Endothelial cell (in vitro differentiated cells): ENCODE measurements at regions not wholly inside any gene's neighbourhood (a gene's known extent, or its start where the extent isn't known, plus 50 kb on each side); places are given as distances from the start of the nearest gene placed in this dataset.

Experiments used
- DNase-seq: peaks from one replicate; pipeline ENCODE4 v3.0.0; 2021; ENCODE audit warnings: low spot score
- H3K27ac Mint-ChIP-seq: one replicate; pipeline ENCODE4 v1.8.0; 2021; ENCODE audit warnings: mixed read lengths, inconsistent platforms; ENCODE audit not compliant: unreplicated experiment
- H3K27me3 Mint-ChIP-seq: one replicate; pipeline ENCODE4 v1.8.0; 2021; ENCODE audit warnings: mild to moderate bottlenecking, moderate library complexity, mixed read lengths, inconsistent platforms; ENCODE audit not compliant: unreplicated experiment
- H3K36me3 Mint-ChIP-seq: one replicate; pipeline ENCODE4 v1.8.0; 2021; ENCODE audit warnings: mild to moderate bottlenecking, low read depth, mixed read lengths, inconsistent platforms; ENCODE audit not compliant: unreplicated experiment
- H3K4me1 Mint-ChIP-seq: one replicate; pipeline ENCODE4 v1.8.0; 2021; ENCODE audit warnings: mild to moderate bottlenecking, mixed read lengths, inconsistent platforms; ENCODE audit not compliant: unreplicated experiment
- H3K4me3 Mint-ChIP-seq: one replicate; pipeline ENCODE4 v1.8.0; 2021; ENCODE audit warnings: mild to moderate bottlenecking, mixed read lengths, inconsistent platforms; ENCODE audit not compliant: unreplicated experiment
- H3K9me3 Mint-ChIP-seq: one replicate; pipeline ENCODE4 v1.8.0; 2021; ENCODE audit warnings: mixed read lengths, inconsistent platforms; ENCODE audit not compliant: unreplicated experiment
- CTCF ChIP-seq: fragments of 200-600 bp; sonication (generic); IDR thresholded peaks from one replicate; pipeline ENCODE4 v1.5.0; 2021; ENCODE audit warnings: antibody characterized with exemption; ENCODE audit not compliant: unreplicated experiment

GRCh38 chr3:35275768-35276167, 363.6 kb upstream of the ARPP21 start:
- Mint-ChIP-seq H3K4me3 (no peak overlapping the region), H3K9me3 (no peaks in the 10 kb centered on the region), H3K27me3 (no peaks in the 10 kb centered on the region), H3K4me1 (no peaks in the 10 kb centered on the region), H3K36me3 (no peaks in the 10 kb centered on the region), H3K27ac (no peak overlapping the region)
- no peak for DNase-seq
- no peak for TF ChIP-seq CTCF

DNA sequence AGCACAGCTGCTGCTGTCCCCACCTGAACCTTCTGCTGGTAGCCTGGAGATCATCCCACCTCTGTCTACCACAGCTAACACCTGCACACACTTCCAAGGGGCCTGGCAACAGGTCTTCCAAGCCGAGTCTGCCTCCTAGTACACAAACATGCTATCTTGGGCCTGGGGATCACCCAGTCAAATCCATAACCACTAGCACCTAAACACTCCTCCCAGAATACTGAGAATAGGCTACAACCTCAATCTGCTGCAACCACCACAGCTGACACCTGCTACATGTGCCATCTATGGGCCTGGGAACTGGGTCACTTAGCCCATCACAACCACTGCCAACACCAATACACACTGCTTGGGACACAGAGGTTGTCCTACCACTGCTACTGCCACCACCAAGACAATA, 362.8 kb upstream of the ARPP21 start:
- Mint-ChIP-seq H3K27me3 (no peaks in the 10 kb centered on the region), H3K4me3 (no peak overlapping the region), H3K4me1 (no peaks in the 10 kb centered on the region), H3K27ac (no peak overlapping the region), H3K9me3 (no peaks in the 10 kb centered on the region), H3K36me3 (no peaks in the 10 kb centered on the region)
- DNase-seq = no peak
- TF ChIP-seq CTCF = no peak

- H3K9me3 Mint-ChIP-seq = no peaks in the 10 kb centered on the region
- H3K27ac Mint-ChIP-seq = no peak overlapping the region
- no peak for DNase-seq
- TF ChIP-seq CTCF = no peak
- no peaks in the 10 kb centered on the region for H3K4me1 Mint-ChIP-seq
- H3K36me3 Mint-ChIP-seq = no peaks in the 10 kb centered on the region
- H3K4me3 Mint-ChIP-seq = no peak overlapping the region
- H3K27me3 Mint-ChIP-seq = no peaks in the 10 kb centered on the region
Observed at GRCh38 chr3:35291471-35292236, 347.7 kb upstream of the ARPP21 start.

DNA sequence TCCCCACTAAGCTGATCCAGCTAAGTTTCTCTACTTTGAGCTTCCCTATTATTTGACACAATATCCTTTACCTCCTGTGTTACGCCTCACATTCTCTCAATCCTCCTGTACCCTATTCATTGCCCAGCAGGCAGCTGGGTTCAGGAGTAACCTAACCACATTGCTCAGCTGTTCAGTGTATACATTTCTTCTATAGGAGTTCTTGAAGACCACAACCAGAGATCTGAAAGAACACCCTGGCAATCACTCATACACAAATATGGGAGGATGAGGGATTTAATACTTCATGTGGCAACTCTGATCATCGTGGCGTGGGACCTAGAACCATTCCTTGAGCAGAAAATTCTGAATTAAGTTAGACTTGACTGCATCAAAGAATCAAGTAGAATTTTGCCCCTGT, 346.8 kb upstream of the ARPP21 start:
- no peaks in the 10 kb centered on the region for H3K9me3 Mint-ChIP-seq
- no peaks in the 10 kb centered on the region for H3K27me3 Mint-ChIP-seq
- no peak for DNase-seq
- no peaks in the 10 kb centered on the region for H3K4me1 Mint-ChIP-seq
- TF ChIP-seq CTCF = no peak
- no peak overlapping the region for H3K4me3 Mint-ChIP-seq
- no peaks in the 10 kb centered on the region for H3K36me3 Mint-ChIP-seq
- no peak overlapping the region for H3K27ac Mint-ChIP-seq

- no peak overlapping the region for H3K4me3 Mint-ChIP-seq
- H3K27ac Mint-ChIP-seq = no peak overlapping the region
- no peak for DNase-seq
- no peaks in the 10 kb centered on the region for H3K4me1 Mint-ChIP-seq
- no peaks in the 10 kb centered on the region for H3K9me3 Mint-ChIP-seq
- H3K36me3 Mint-ChIP-seq = no peaks in the 10 kb centered on the region
- no peak for TF ChIP-seq CTCF
- no peaks in the 10 kb centered on the region for H3K27me3 Mint-ChIP-seq
Observed at GRCh38 chr3:35295906-35296305, 343.4 kb upstream of the ARPP21 start.
